ENCODE measurements at regions not wholly inside any gene's neighbourhood (a gene's known extent, or its start where the extent isn't known, plus 50 kb on each side); places are given as distances from the start of the nearest gene placed in this dataset.
A peak's percentile ranks its signal among the peaks of the same experiment; 100 is the strongest.

DNA sequence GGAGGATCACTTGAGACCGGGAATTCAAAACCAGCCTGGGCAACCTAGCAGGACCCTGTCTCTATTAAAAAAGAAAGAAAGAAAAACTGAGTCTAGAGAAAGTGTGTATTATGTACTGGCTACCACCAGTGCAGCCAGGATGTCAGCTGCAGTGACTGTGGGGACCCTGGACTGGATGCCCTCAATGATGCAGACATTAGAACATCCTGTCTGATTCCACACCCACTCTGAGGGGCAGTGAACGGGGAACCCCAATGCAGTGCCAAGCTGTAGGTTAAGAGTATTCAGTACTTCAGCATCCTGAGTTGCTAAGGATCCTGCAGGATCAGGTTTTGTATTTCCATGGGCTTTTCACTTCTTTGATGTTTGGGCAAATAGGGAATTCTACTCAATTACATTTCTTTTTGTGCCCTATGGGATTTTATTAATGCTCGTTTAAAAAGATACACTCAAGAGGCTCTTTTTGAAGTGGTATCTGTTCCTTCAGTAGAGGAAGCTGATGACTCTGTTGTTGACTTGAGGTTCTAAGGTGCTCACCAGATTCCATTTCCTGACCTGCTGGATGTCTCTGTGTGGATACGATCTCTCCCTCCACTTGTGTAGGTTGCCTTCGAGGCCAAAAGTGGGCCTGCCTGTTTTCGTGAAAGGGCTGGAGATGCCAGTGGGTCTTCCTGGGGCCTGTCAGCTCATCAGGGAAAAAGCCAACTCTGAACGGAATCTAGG, 85.9 kb upstream of the CLCN4 start:
- Histone ChIP-seq H4K12ac (ENCODE audit: low read depth, low read length) (no peak overlapping the region), H3K4me1 (ENCODE audit: control insufficient read depth in 1 of 2, insufficient read depth in 2 of 2, low read length in 2 of 2) (peaks cover 2 to 9% of the 10 kb centered on the region in 2 experiments), H3K27ac (ENCODE audit: low read depth, low read length) (no peak overlapping the region), H3K4me2 (ENCODE audit: low read length) (no peak overlapping the region), H3K23ac (ENCODE audit: low read length) (no peak overlapping the region), H3K18ac (ENCODE audit: low read length) (no peak overlapping the region), H3K36me3 (ENCODE audit: control insufficient read depth in 1 of 2, insufficient read depth in 2 of 2, low read length in 2 of 2) (peaks cover 11 to 19% of the 10 kb centered on the region in 2 experiments), H4K8ac (ENCODE audit: low read depth, low read length) (no peak overlapping the region), H3K27me3 (ENCODE audit: insufficient read depth, low read length) (no peaks in the 10 kb centered on the region), H3K4ac (ENCODE audit: low read depth, low read length) (no peak overlapping the region), H2BK12ac (ENCODE audit: low read length) (no peak overlapping the region), H3K79me1 (ENCODE audit: low read length) (no peaks in the 10 kb centered on the region), H3K14ac (ENCODE audit: low read length) (no peak overlapping the region), H2AK5ac (ENCODE audit: low read length) (no peak overlapping the region), H3K4me3 (ENCODE audit: low read depth, low read length) (no peak overlapping the region), H4K91ac (ENCODE audit: low read depth, low read length) (no peak overlapping the region), H2BK120ac (ENCODE audit: insufficient read depth, low read length, poor library complexity) (no peak overlapping the region), H3K9me3 (ENCODE audit: insufficient read depth, low read depth, low read length) (no peaks in the 10 kb centered on the region), H2AFZ (ENCODE audit: insufficient read depth, low read length, poor library complexity) (no peak overlapping the region), H2BK5ac (ENCODE audit: low read depth, low read length, poor library complexity) (no peak overlapping the region), H3K9ac (ENCODE audit: low read length) (no peak overlapping the region), H3K79me2 (ENCODE audit: control insufficient read depth, insufficient read depth, low read length, poor library complexity) (no peaks in the 10 kb centered on the region)
- no peak for DNase-seq
- WGBS (ENCODE audit: extremely low coverage, insufficient coverage, insufficient read length), result no CpG with 5 or more reads among the region's 7 CpGs

DNA sequence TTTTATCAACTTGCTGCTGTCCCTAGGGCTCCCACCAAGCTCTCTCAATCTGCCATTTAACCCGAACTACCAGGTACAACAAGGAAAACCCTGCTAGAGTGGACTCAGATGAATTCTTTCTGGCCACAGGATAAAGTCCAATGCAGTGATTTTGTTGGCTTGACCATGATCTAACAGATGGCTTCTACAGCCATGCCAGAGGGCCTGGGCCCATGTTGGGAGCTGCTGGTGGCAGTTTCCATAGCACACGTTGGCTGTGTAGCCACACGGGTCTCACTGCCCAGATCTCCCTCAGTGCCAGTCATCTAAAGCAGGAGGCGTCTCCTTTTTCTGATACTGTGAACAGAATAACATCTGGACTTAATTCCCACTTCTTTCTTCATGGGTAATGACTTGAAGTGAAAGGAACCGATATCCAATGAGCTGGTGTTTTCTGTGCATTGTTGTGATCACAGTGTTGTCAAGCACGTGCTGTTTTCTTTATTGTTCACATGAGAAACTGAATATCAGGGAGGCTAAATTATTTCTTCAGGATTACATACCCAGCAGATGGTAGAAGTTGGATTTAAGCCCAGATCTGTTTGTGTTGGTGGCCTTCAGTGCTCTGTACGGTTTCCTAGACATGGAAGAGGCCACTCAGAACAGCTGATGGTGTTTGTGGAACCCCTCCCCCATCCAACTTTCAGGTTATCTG, 85.2 kb upstream of the CLCN4 start:
- no peaks in the 10 kb centered on the region for H3K79me2 ChIP-seq (ENCODE audit: control insufficient read depth, insufficient read depth, low read length, poor library complexity)
- no peak overlapping the region for H4K8ac ChIP-seq (ENCODE audit: low read depth, low read length)
- no peak overlapping the region for H3K4me3 ChIP-seq (ENCODE audit: low read depth, low read length)
- no peak overlapping the region for H2BK120ac ChIP-seq (ENCODE audit: insufficient read depth, low read length, poor library complexity)
- peaks cover 2 to 8% of the 10 kb centered on the region in 2 experiments for H3K4me1 ChIP-seq (ENCODE audit: control insufficient read depth in 1 of 2, insufficient read depth in 2 of 2, low read length in 2 of 2)
- H3K4me2 ChIP-seq (ENCODE audit: low read length), result no peak overlapping the region
- H4K91ac ChIP-seq (ENCODE audit: low read depth, low read length), result no peak overlapping the region
- H2AFZ ChIP-seq (ENCODE audit: insufficient read depth, low read length, poor library complexity), result no peak overlapping the region
- no peak for DNase-seq
- H3K23ac ChIP-seq (ENCODE audit: low read length), result no peak overlapping the region
- no peak overlapping the region for H3K27ac ChIP-seq (ENCODE audit: low read depth, low read length)
- H2BK12ac ChIP-seq (ENCODE audit: low read length), result no peak overlapping the region
- no peak overlapping the region for H3K18ac ChIP-seq (ENCODE audit: low read length)
- WGBS (ENCODE audit: extremely low coverage, insufficient coverage, insufficient read length), result no CpG with 5 or more reads among the region's 7 CpGs
- no peak overlapping the region for H3K9ac ChIP-seq (ENCODE audit: low read length)
- no peaks in the 10 kb centered on the region for H3K9me3 ChIP-seq (ENCODE audit: insufficient read depth, low read depth, low read length)
- no peak overlapping the region for H2BK5ac ChIP-seq (ENCODE audit: low read depth, low read length, poor library complexity)
- H4K12ac ChIP-seq (ENCODE audit: low read depth, low read length), result no peak overlapping the region
- no peak overlapping the region for H2AK5ac ChIP-seq (ENCODE audit: low read length)
- H3K27me3 ChIP-seq (ENCODE audit: insufficient read depth, low read length), result no peaks in the 10 kb centered on the region
- no peaks in the 10 kb centered on the region for H3K79me1 ChIP-seq (ENCODE audit: low read length)
- peaks cover 7 to 15% of the 10 kb centered on the region in 2 experiments for H3K36me3 ChIP-seq (ENCODE audit: control insufficient read depth in 1 of 2, insufficient read depth in 2 of 2, low read length in 2 of 2)
- no peak overlapping the region for H3K4ac ChIP-seq (ENCODE audit: low read depth, low read length)
- H3K14ac ChIP-seq (ENCODE audit: low read length), result no peak overlapping the region

DNA sequence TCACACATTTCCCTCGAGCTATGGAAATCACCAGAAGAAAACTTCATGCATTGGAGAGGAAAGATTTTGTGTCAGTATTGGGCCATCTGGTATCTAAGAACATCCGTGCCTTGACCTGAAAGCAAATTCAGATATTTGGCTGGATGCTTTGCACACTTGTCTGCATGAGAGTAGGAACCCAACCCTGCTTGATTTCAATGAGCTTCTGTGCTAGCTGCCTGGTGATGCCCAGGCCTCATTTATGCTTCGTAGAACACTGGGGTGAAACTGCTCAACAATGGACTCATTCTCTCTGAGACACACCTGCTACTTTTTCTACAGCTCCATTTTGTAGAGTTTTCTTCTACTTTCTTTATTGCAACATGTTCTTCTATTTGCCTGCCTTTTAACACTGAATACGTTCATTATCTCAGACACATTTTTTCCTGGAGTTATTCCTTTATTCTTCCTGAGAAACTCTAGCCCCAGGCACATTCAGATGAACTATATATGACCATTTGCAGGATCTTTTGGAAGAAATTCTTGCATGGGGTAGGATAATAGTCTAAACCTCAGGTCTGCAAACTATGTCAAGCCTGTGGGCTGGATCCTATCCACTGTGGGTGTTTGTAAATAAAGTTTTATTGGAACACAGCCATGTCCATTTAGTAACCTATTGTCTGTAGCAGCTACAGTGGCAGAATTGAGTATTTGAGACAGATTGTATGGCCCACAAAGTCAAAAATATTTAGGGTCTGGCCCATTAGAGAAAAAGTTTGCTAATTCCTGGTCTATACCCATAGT, 83.8 kb upstream of the CLCN4 start:
- H3K18ac ChIP-seq (ENCODE audit: low read length), result no peak overlapping the region
- no peak overlapping the region for H4K12ac ChIP-seq (ENCODE audit: low read depth, low read length)
- no peak overlapping the region for H4K8ac ChIP-seq (ENCODE audit: low read depth, low read length)
- no peak overlapping the region for H2BK120ac ChIP-seq (ENCODE audit: insufficient read depth, low read length, poor library complexity)
- H3K23ac ChIP-seq (ENCODE audit: low read length), result no peak overlapping the region
- no peak overlapping the region for H2AFZ ChIP-seq (ENCODE audit: insufficient read depth, low read length, poor library complexity)
- no peak overlapping the region for H3K4me2 ChIP-seq (ENCODE audit: low read length)
- DNase-seq, result peak in 1 of 2 donors; percentile 18
- no peak overlapping the region for H3K4me3 ChIP-seq (ENCODE audit: low read depth, low read length)
- H4K91ac ChIP-seq (ENCODE audit: low read depth, low read length), result no peak overlapping the region
- H3K4me1 ChIP-seq (ENCODE audit: control insufficient read depth in 1 of 2, insufficient read depth in 2 of 2, low read length in 2 of 2), result peaks cover 2 to 6% of the 10 kb centered on the region in 2 experiments
- H3K36me3 ChIP-seq (ENCODE audit: control insufficient read depth in 1 of 2, insufficient read depth in 2 of 2, low read length in 2 of 2), result peaks cover 6 to 10% of the 10 kb centered on the region in 2 experiments
- H3K27me3 ChIP-seq (ENCODE audit: insufficient read depth, low read length), result no peaks in the 10 kb centered on the region
- no peak overlapping the region for H3K4ac ChIP-seq (ENCODE audit: low read depth, low read length)
- H3K27ac ChIP-seq (ENCODE audit: low read depth, low read length), result no peak overlapping the region
- WGBS (ENCODE audit: extremely low coverage, insufficient coverage, insufficient read length), result no CpG with 5 or more reads among the region's 4 CpGs
- no peak overlapping the region for H3K9ac ChIP-seq (ENCODE audit: low read length)
- no peak overlapping the region for H2AK5ac ChIP-seq (ENCODE audit: low read length)
- no peak overlapping the region for H3K14ac ChIP-seq (ENCODE audit: low read length)
- no peak overlapping the region for H2BK12ac ChIP-seq (ENCODE audit: low read length)
- H3K9me3 ChIP-seq (ENCODE audit: insufficient read depth, low read depth, low read length), result no peaks in the 10 kb centered on the region
- no peaks in the 10 kb centered on the region for H3K79me2 ChIP-seq (ENCODE audit: control insufficient read depth, insufficient read depth, low read length, poor library complexity)
- H3K79me1 ChIP-seq (ENCODE audit: low read length), result no peaks in the 10 kb centered on the region
- H2BK5ac ChIP-seq (ENCODE audit: low read depth, low read length, poor library complexity), result no peak overlapping the region

DNA sequence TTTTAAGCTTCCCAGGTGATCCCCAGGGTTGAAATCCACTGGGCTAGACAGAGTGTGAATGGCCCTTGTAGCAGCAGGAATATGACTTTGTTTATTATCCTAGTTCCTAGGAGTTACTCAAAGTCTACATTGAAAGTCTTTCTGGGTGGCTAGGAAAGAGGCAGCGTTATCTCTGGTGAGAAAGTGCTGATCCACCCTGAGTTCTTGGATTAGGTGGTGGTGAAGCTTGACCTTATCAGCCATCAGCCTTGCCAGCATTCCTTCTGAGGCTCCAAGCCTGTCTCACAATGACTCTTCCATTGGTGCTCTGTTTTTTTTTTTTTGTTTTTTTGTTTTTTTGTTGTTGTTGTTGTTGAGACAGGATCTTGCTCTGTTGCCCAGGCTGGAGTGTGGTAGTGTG, 83.1 kb upstream of the CLCN4 start:
- Histone ChIP-seq H3K27me3 (ENCODE audit: insufficient read depth, low read length) (no peaks in the 10 kb centered on the region), H2AK5ac (ENCODE audit: low read length) (no peak overlapping the region), H4K12ac (ENCODE audit: low read depth, low read length) (no peak overlapping the region), H3K4me3 (ENCODE audit: low read depth, low read length) (no peak overlapping the region), H2AFZ (ENCODE audit: insufficient read depth, low read length, poor library complexity) (no peak overlapping the region), H2BK120ac (ENCODE audit: insufficient read depth, low read length, poor library complexity) (no peak overlapping the region), H2BK5ac (ENCODE audit: low read depth, low read length, poor library complexity) (no peak overlapping the region), H3K36me3 (ENCODE audit: control insufficient read depth in 1 of 2, insufficient read depth in 2 of 2, low read length in 2 of 2) (peaks cover 6% of the 10 kb centered on the region in 2 experiments), H3K14ac (ENCODE audit: low read length) (no peak overlapping the region), H3K4me1 (ENCODE audit: control insufficient read depth in 1 of 2, insufficient read depth in 2 of 2, low read length in 2 of 2) (peaks cover 0 to 2% of the 10 kb centered on the region in 2 experiments), H3K79me1 (ENCODE audit: low read length) (no peaks in the 10 kb centered on the region), H3K27ac (ENCODE audit: low read depth, low read length) (no peak overlapping the region), H4K8ac (ENCODE audit: low read depth, low read length) (no peak overlapping the region), H3K4ac (ENCODE audit: low read depth, low read length) (no peak overlapping the region), H3K18ac (ENCODE audit: low read length) (no peak overlapping the region), H2BK12ac (ENCODE audit: low read length) (no peak overlapping the region), H3K79me2 (ENCODE audit: control insufficient read depth, insufficient read depth, low read length, poor library complexity) (no peaks in the 10 kb centered on the region), H3K23ac (ENCODE audit: low read length) (no peak overlapping the region), H3K4me2 (ENCODE audit: low read length) (no peak overlapping the region), H3K9me3 (ENCODE audit: insufficient read depth, low read depth, low read length) (no peaks in the 10 kb centered on the region), H3K9ac (ENCODE audit: low read length) (no peak overlapping the region), H4K91ac (ENCODE audit: low read depth, low read length) (no peak overlapping the region)
- peak in 1 of 2 donors; percentile 32 for DNase-seq
- WGBS (ENCODE audit: extremely low coverage, insufficient coverage, insufficient read length), result no CpG with 5 or more reads among the region's 1 CpG

All from trophoblast cell (in vitro differentiated cells and primary cell).